Jurkat, Clone E6-1 (cell line): ENCODE measurements at regions not wholly inside any gene's neighbourhood (a gene's known extent, or its start where the extent isn't known, plus 50 kb on each side); places are given as distances from the start of the nearest gene placed in this dataset.

Source experiments
- DNase-seq: peaks from one replicate; pipeline ENCODE4 v3.0.0-alpha.2; 2011; ENCODE audit warnings: low read depth, low spot score
- H3K4me3 ChIP-seq: 2 replicates; pipeline ENCODE4 v1.5.1; 2011; ENCODE audit warnings: mild to moderate bottlenecking, low read length, control low read depth, moderate library complexity

DNA sequence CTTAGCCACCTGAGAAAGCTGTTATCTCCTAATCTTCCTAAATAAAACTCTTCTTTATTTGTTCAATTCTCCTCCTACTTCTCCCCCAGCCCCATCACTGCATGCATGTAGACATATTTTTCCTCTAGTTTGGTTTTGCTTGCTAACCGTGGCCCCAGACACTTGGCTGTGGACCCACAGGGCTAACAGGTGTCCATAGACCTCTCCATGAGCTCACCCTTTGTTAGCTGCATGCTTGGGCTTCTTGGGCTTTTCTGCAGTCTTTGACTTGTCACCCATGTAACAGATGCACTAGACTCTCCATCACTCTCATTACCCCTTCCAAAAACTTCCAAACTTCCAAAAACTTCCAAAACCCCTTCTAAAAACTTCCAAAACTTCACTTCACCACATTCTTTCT lies 59.2 kb upstream of the PLEKHA5 start:
- no peak for DNase-seq
- H3K4me3 ChIP-seq = no peak overlapping the region

DNA sequence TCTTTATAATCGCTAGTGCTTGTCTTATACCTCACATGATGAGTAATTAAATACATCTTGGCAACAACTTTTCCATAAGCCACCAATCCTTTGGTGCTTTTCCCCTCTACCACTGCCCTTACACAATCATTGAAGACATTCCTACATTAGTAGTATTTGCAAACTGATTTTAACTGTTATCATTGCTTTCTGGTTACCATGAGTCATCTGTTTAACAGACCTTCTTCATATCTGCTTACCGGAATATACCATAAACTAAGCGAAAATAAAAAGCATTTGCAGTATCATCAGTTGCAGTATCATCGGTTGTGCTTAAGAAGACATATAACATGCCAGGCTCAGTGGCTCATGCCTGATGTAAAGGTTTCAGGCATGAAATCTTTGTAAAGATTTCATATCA lies 54.8 kb upstream of the PLEKHA5 start:
- no peak for DNase-seq

DNA sequence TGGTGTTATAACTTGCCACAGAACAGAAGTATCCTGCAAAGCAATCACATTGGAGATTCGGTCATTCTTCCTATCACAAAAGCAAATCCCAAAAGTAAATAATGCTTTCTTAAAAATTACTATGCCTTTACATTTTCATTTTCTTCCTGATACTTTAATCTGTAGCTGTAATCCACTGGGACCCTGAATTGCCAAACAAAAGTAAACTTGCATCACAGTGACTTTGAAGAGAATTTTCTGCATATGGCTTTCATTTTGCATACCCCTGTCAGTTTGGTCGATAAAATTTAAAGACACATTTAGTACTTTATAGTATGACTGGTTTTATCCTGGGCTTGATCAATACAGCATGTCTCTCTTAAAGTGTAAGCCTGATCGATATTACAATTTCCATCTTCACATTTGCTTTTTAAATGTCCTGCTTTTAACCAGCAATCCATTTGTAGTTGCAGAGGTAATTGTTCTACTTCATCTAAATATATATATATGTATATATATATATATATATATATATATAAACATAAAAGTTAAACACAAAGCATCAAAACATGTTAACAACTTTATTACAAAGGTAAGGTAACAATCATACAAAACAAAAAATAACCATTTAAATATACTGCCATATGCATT lies 53.7 kb upstream of the PLEKHA5 start:
- no peak overlapping the region for H3K4me3 ChIP-seq
- no peak for DNase-seq

More for the DNA sequence above, 54.8 kb upstream of the PLEKHA5 start:
- no peak overlapping the region for H3K4me3 ChIP-seq
